CD4-positive, alpha-beta T cell (primary cell): ENCODE measurements at regions not wholly inside any gene's neighbourhood (a gene's known extent, or its start where the extent isn't known, plus 50 kb on each side); places are given as distances from the start of the nearest gene placed in this dataset.

Source experiments
- ATAC-seq: fragments of 200-7000 bp; cut with Tn5 transposase; one replicate; pipeline ENCODE4 v1.10.0; 2022; ENCODE audit warnings: mild to moderate bottlenecking; ENCODE audit not compliant: poor library complexity
- CTCF ChIA-PET: fragments of 350-600 bp; sonication (Branson Sonifier 250); formaldehyde crosslinking; loops from one replicate; lab custom pipeline; 2021; ENCODE audit warnings: antibody characterized with exemption, inconsistent platforms; lab: Charles Lee
- POLR2A ChIA-PET: fragments of 350-600 bp; sonication (Branson Sonifier 250); formaldehyde crosslinking; loops from one replicate; lab custom pipeline; 2021; ENCODE audit warnings: antibody characterized with exemption, inconsistent platforms; lab: Charles Lee
- DNase-seq, 14 experiments: peaks; one replicate each; pipeline ENCODE4 v3.0.0-alpha.2; 2013 to 2020; ENCODE audit warnings: mixed read lengths in 2 of 14
- H3K27ac ChIP-seq, 2 donors: one replicate each; pipeline versions ENCODE4 v1.5.1 to v1.7.0; 2013; ENCODE audit warnings: low read length in 2 of 2, low read depth in 1 of 2, mild to moderate bottlenecking in 1 of 2
- H3K27me3 ChIP-seq, 2 experiments: 1 replicate in 1 of 2; 2 replicates in 1 of 2; pipeline versions ENCODE4 v1.6.1 to v1.7.0; 2013; ENCODE audit warnings: low read length in 2 of 2, control low read depth in 1 of 2, mild to moderate bottlenecking in 1 of 2, moderate library complexity in 1 of 2; ENCODE audit not compliant: insufficient read depth in 2 of 2, control insufficient read depth in 1 of 2
- H3K36me3 ChIP-seq: one replicate; pipeline ENCODE4 v1.6.1; 2013; ENCODE audit warnings: low read length, control low read depth; ENCODE audit not compliant: insufficient read depth
- H3K4me1 ChIP-seq: one replicate; pipeline ENCODE4 v1.6.1; 2013; ENCODE audit warnings: low read length, control low read depth; ENCODE audit not compliant: insufficient read depth
- H3K4me3 ChIP-seq: one replicate; pipeline ENCODE4 v1.5.1; 2013; ENCODE audit warnings: mild to moderate bottlenecking, low read length, moderate library complexity
- H3K9me3 ChIP-seq, 2 experiments: 1 replicate in 1 of 2; 2 replicates in 1 of 2; pipeline versions ENCODE4 v1.6.1 to v1.7.0; 2013; ENCODE audit warnings: low read length in 2 of 2, mild to moderate bottlenecking in 2 of 2, control low read depth in 1 of 2, moderate library complexity in 1 of 2; ENCODE audit not compliant: control insufficient read depth in 1 of 2, insufficient read depth in 1 of 2
- H3K27ac Mint-ChIP-seq: one replicate; pipeline ENCODE4 v1.8.0; 2020; ENCODE audit warnings: mixed read lengths
- H3K27me3 Mint-ChIP-seq: one replicate; pipeline ENCODE4 v1.8.0; 2021; ENCODE audit warnings: mixed read lengths
- H3K36me3 Mint-ChIP-seq: one replicate; pipeline ENCODE4 v1.8.0; 2021; ENCODE audit warnings: low read depth, mixed read lengths
- H3K4me1 Mint-ChIP-seq: one replicate; pipeline ENCODE4 v1.8.0; 2021; ENCODE audit warnings: low read depth, mixed read lengths
- H3K4me3 Mint-ChIP-seq: one replicate; pipeline ENCODE4 v1.8.0; 2020; ENCODE audit warnings: mild to moderate bottlenecking, mixed read lengths
- H3K9me3 Mint-ChIP-seq: one replicate; pipeline ENCODE4 v1.8.0; 2020; ENCODE audit warnings: mixed read lengths
- intact Hi-C, 2 experiments: fragments of 100-400 bp; cut with DNase I in 1 of 2; cut with micrococcal nuclease in 1 of 2; formaldehyde crosslinking; loops; one replicate each; pipeline versions ENCODE4 v1.15.1 to v1.9.0; 2023 to 2025; cut with DNase I, micrococcal nuclease
- TF ChIP-seq, protein P1 (sequence below): fragments of 200-600 bp; IDR thresholded peaks from one replicate; pipeline ENCODE4 v1.8.0; 2022; ENCODE audit warnings: antibody characterized with exemption, mild to moderate bottlenecking

DNA sequence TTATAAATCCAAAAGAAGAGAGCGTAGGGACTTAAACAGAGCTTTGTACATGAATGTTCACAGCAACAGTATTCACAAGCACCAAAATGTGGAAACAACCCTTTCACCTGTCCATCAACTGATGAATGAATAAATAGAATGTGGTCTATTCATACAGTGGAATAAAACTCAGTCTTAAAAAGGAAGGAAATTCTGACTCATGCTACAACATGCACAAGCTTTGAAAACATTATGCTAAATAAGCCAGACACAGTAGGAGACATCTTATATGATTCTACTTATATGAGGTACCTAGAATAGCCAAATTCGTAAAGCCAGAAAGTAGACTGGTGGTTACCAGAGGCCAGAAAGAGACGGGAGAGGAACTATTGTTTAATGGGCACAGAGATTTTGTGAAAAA is 74.3 kb downstream of the SHANK2 start:
- ATAC-seq, result no peak
- no peak overlapping the region for H3K27ac Mint-ChIP-seq

DNA sequence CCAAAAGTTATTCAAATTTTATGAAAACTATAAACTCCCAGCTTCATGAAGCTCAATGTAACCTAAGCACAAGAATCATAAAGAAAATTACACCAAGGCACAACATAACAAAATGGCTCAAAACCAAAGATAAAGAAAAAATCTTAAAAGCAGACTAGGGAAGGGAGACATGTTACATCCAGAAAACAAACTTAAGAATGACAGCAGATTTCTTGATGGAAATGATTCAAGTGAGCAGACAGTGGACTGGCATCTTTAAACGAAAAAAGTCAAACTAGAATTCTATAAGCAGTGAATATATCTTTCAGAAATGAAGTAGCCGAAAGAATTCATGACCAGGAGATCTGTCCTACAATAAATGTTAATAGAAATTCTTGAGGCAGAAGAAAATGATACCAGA is 75.6 kb downstream of the SHANK2 start:
- Mint-ChIP-seq H3K27me3 (peaks cover 20% of the 10 kb centered on the region), H3K4me3 (no peak overlapping the region), H3K9me3 (peaks cover 11% of the 10 kb centered on the region), H3K36me3 (no peaks in the 10 kb centered on the region), H3K27ac (no peak overlapping the region), H3K4me1 (no peaks in the 10 kb centered on the region)
- ChIA-PET POLR2A (no interaction called here), CTCF (no interaction called here)
- TF ChIP-seq, protein P1, sequence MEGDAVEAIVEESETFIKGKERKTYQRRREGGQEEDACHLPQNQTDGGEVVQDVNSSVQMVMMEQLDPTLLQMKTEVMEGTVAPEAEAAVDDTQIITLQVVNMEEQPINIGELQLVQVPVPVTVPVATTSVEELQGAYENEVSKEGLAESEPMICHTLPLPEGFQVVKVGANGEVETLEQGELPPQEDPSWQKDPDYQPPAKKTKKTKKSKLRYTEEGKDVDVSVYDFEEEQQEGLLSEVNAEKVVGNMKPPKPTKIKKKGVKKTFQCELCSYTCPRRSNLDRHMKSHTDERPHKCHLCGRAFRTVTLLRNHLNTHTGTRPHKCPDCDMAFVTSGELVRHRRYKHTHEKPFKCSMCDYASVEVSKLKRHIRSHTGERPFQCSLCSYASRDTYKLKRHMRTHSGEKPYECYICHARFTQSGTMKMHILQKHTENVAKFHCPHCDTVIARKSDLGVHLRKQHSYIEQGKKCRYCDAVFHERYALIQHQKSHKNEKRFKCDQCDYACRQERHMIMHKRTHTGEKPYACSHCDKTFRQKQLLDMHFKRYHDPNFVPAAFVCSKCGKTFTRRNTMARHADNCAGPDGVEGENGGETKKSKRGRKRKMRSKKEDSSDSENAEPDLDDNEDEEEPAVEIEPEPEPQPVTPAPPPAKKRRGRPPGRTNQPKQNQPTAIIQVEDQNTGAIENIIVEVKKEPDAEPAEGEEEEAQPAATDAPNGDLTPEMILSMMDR, result no peak
- Histone ChIP-seq H3K9me3 (peaks cover 0 to 4% of the 10 kb centered on the region in 2 experiments), H3K36me3 (no peaks in the 10 kb centered on the region), H3K27me3 (no peaks in the 10 kb centered on the region), H3K27ac (no peak overlapping the region), H3K4me1 (no peaks in the 10 kb centered on the region), H3K4me3 (no peak overlapping the region)
- intact Hi-C loops, result no loop called here
- DNase-seq, result no peak
- ATAC-seq, result no peak

More for the DNA sequence above, 74.3 kb downstream of the SHANK2 start:
- Mint-ChIP-seq H3K4me1 (no peaks in the 10 kb centered on the region), H3K27me3 (peaks cover 18% of the 10 kb centered on the region), H3K9me3 (peaks cover 11% of the 10 kb centered on the region), H3K4me3 (no peak overlapping the region), H3K36me3 (no peaks in the 10 kb centered on the region)
- Histone ChIP-seq H3K4me1 (no peaks in the 10 kb centered on the region), H3K27me3 (no peaks in the 10 kb centered on the region), H3K4me3 (no peak overlapping the region), H3K36me3 (no peaks in the 10 kb centered on the region), H3K9me3 (peaks cover 0 to 4% of the 10 kb centered on the region in 2 experiments), H3K27ac (no peak overlapping the region)
- intact Hi-C loops, result no loop called here
- CTCF ChIA-PET, result no interaction called here
- TF ChIP-seq, protein P1, result no peak
- POLR2A ChIA-PET, result no interaction called here
- DNase-seq, result no peak

DNA sequence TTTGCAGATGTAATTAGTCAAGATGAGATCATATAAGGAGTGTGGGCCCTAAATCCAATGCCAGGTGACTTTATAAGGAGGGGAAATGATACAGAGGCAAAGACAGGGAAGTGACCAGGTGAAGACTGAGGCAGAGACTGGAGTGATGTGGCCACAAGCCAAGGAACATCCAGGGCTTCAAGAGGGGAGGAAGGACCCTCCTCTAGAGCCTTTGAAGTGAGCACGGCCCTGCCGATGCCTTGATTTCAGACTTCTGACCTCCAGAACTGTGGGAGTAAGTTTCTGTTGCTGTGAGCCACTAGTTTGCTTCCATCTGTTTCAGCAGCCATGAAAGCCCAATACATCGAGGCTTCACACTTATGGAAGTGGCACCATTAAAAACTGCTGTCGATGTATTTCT is 78.7 kb downstream of the SHANK2 start:
- ChIA-PET CTCF (no interaction called here), POLR2A (no interaction called here)
- Mint-ChIP-seq H3K27me3 (peaks cover 13% of the 10 kb centered on the region), H3K36me3 (no peaks in the 10 kb centered on the region), H3K27ac (no peak overlapping the region), H3K4me3 (no peak overlapping the region), H3K4me1 (no peaks in the 10 kb centered on the region), H3K9me3 (peaks cover 11% of the 10 kb centered on the region)
- Histone ChIP-seq H3K4me1 (no peaks in the 10 kb centered on the region), H3K36me3 (no peaks in the 10 kb centered on the region), H3K27me3 (no peaks in the 10 kb centered on the region), H3K4me3 (no peak overlapping the region), H3K27ac (no peak overlapping the region), H3K9me3 (peaks cover 0 to 9% of the 10 kb centered on the region in 2 experiments)
- intact Hi-C loops, result no loop called here
- no peak for ATAC-seq
- no peak for DNase-seq
- TF ChIP-seq, protein P1, result no peak
